GM12878 (cell line): ENCODE measurements at regions not wholly inside any gene's neighbourhood (a gene's known extent, or its start where the extent isn't known, plus 50 kb on each side); places are given as distances from the start of the nearest gene placed in this dataset.

ENCODE experiments used
- ATF2 ChIP-seq: IDR thresholded peaks from 2 replicates; pipeline ENCODE4 v1.6.1; 2012; ENCODE audit warnings: low read length, inconsistent platforms
- FOXK2 ChIP-seq: fragments of 450-650 bp; IDR thresholded peaks from 2 replicates; pipeline ENCODE4 v1.6.1; 2017; ENCODE audit warnings: mild to moderate bottlenecking, moderate library complexity
- IRF5 ChIP-seq: fragments of 450-650 bp; IDR thresholded peaks from 2 replicates; pipeline ENCODE4 v1.6.1; 2017; ENCODE audit warnings: borderline replicate concordance
- NFYB ChIP-seq: IDR thresholded peaks from 2 replicates; pipeline ENCODE4 v1.6.1; 2011; ENCODE audit warnings: low read depth, mild to moderate bottlenecking, low read length, improper control_type of control experiment, moderate library complexity; ENCODE audit not compliant: insufficient read depth
- PRDM15 ChIP-seq: fragments of 450-650 bp; formaldehyde crosslinking; IDR thresholded peaks from 2 replicates; pipeline ENCODE4 v1.4.0; 2020; ENCODE audit warnings: mild to moderate bottlenecking, moderate library complexity
- SMARCA5 ChIP-seq: fragments of 450-650 bp; IDR thresholded peaks from 2 replicates; pipeline ENCODE4 v1.6.1; 2017; ENCODE audit warnings: mild to moderate bottlenecking
- ZBTB40 ChIP-seq: fragments of 450-650 bp; IDR thresholded peaks from 2 replicates; pipeline ENCODE4 v1.6.1; 2016; ENCODE audit warnings: mild to moderate bottlenecking, moderate library complexity, borderline replicate concordance

- no peak for TF ChIP-seq FOXK2
- TF ChIP-seq PRDM15 (CRISPR knock-in tag), result no peak
- no peak for TF ChIP-seq IRF5
- no peak for TF ChIP-seq SMARCA5
- TF ChIP-seq ZBTB40, result no peak
- no peak for TF ChIP-seq ATF2
- TF ChIP-seq NFYB, result no peak
Observed at GRCh38 chr6:2467929-2468600, 222.7 kb upstream of the GMDS start (continued).
